ENCODE measurements at regions not wholly inside any gene's neighbourhood (a gene's known extent, or its start where the extent isn't known, plus 50 kb on each side); places are given as distances from the start of the nearest gene placed in this dataset.
"Not testable (repeated sequence)": the region's sequence is repeated elsewhere in the genome, so short reads cannot be mapped to it uniquely, and the experiment has no call there.

DNA sequence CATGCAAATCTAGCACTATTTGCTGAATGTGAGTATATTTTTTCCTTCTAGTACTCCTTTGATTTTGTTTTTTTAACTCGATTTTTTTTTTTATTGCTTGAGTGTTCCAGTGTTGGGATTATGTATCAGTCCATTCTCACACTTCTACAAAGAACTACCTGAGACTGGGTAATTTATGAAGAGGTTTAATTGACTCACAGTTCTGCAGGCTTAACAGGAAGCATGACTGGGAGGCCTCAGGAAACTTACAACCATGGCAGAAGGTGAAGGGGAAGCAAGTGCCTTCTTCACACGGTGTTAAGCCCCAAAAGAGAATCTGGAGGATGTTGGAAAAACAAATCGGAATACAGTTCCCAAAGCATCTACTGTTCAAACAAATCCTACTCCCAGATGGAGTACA, 69.1 kb downstream of the ZNF518B start:
- not testable (repeated sequence) for DNase-seq (ENCODE audit: low read depth in 4 of 4, low spot score in 3 of 4)

DNA sequence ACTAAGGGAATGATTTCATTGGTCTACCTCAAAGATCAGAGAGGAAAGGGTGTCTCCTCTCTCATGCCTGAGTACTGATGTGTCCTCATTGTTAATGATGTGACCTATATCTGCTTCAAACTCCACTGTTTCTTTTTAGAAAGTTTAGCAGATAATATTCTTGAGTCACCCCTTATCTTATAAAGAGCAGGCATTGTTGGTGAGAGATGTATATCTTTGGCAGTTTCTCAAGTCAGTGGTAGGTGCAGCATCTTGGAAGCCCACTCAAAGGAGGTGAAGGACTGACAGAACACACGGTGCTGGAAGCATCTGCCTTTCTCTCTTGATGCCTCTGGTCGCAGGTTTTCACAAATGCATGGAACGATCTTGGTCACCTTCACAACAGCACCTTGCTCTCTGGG, 71.2 kb downstream of the ZNF518B start:
- DNase-seq (ENCODE audit: low read depth in 4 of 4, low spot score in 3 of 4), result no peak

DNA sequence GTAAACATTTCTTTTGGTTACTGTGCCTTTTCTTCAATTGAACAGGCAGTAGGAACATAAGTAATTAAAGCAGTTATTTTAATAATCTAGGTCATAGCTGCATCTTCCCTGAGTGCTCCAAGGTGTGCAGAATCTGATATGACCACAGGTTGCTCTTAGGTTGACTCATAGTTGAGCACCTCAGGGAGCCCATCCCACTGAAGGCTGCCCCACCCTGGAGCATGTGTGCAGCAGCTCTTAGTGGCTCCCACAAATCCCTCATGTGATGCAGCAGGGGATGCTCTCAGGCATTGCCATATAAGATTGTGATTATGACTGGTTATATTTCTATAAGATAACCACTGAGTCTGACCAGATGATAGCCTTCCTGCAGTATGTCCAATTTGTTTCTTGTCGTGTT, 72.3 kb downstream of the ZNF518B start:
- no peak for DNase-seq (ENCODE audit: low read depth in 4 of 4, low spot score in 3 of 4)

DNA sequence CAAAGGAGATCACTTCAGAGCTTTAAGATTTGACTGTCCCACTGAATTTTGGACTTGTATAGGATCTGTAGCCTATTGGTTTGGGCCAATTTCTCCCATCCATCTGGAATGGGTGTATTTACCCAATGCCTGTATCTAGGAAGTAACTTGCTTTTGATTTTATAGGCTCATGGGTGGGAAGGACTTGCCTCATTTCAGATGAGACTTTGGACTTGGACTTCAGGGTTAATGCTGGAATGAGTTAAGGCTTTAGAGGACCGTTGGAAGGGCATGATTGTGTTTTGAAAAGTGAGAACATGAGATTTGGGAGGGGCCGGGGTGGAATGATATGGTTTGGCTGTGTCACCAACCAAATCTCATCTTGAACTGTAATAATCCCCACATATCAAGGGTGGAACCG, 73.8 kb downstream of the ZNF518B start:
- no peak for DNase-seq (ENCODE audit: low read depth in 4 of 4, low spot score in 3 of 4)

DNA sequence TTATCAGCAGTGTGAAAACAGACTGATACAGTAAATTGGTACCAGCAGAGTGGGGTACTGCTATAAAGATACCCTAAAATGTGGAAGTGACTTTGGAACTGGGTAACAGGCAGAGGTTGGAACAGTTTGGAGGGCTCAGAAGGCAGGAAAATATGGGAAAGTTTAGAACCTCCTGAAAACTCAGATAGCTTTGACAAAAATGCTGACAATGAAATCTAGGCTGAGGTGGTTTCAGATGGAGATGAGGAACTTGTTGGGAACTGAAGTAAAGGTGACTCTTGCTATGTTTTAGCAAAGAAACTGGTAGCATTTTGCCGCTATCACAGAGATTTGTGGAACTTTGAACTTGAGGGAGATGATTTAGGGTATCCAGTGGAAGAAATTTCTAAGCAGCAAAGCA, 75.1 kb downstream of the ZNF518B start:
- DNase-seq (ENCODE audit: low read depth in 4 of 4, low spot score in 3 of 4), result not testable (repeated sequence)

DNA sequence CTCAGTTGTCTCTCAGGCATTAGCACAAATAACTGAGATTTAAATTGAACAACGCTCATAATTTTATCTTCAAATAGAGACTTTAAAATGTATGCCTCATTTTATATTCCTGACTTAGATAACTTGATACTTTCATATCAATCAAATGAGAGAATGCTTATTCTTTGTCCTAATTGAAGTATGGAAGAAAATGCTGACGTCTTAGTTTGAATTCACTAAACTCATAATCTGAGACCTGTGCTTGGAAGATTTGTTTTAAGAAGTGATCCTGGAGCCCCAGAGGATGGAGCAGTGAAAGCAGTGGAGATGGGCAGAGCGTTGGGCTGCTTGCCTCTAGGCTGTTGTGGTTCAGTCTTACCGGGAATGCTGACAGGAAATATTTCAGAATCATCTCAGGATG, 76.1 kb downstream of the ZNF518B start:
- DNase-seq (ENCODE audit: low read depth in 4 of 4, low spot score in 3 of 4), result no peak

DNA sequence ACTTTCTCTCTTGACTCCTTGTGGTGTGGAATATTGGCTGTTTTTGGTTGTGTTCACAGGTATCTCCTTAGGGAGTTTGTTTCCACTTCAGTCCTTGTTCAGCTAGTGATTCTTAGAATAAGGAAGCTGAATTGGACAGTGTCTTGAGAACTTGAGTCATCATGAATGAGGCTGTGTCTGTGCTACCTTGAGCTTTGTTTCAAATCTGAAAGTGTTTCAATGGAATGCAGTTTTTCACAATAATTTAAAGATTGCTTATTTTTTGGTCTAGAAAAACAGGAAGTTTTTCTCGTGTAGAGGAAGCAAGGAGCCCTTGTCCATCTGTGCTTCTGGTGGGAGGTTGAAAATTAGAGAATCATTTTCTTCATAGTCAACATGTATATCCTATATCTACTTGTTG, 76.5 kb downstream of the ZNF518B start:
- no peak for DNase-seq (ENCODE audit: low read depth in 4 of 4, low spot score in 3 of 4)

DNA sequence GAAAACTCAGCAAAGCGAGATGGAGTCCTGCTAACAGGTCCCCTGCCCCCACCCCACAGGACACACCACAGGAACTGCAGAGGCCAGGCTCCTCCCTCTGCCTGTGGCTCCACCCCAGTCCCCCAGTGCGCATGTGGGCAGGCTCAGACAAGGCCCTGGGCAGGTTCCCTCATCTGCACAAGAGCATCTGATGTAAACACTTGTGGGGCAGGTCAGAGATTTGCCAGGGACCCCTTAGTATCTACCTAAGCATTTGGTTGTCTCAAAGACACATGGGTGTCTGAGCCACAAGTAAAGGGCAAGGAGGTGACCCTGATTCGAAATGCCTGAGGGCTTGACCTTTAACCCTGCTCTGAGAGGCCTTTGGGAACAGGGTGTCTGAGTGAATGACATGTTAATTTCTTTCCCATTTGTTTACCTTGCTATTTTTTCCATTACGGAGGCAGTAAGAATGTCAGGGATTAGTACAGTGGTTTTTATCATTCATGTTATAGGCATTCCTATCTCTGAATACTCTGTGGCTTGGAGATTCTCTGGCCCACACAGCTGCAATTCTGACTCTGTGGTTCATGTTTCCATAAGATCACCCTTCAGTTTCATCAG, 85.3 kb downstream of the ZNF518B start:
- DNase-seq (ENCODE audit: low read depth in 4 of 4, low spot score in 3 of 4), result no peak

DNA sequence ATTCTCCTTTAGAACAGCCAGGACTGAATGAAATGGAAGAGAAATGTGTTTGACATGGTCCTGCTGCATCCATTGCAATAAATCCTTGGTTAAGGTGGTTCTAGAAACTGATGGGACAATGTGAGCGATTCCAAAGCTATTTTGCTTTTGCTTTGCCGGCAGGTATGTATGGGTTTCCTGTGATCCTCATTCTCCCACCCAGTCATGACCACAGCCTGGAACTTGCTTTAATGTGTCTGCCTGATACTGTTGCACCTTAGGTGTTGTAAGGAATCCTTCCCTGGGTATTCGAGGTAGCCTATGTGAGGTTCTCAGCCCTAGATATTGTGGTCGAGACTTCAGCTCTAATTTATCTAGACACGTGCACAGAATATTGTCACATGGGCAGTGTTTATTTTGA, 86.1 kb downstream of the ZNF518B start:
- DNase-seq (ENCODE audit: low read depth in 4 of 4, low spot score in 3 of 4), result no peak

DNA sequence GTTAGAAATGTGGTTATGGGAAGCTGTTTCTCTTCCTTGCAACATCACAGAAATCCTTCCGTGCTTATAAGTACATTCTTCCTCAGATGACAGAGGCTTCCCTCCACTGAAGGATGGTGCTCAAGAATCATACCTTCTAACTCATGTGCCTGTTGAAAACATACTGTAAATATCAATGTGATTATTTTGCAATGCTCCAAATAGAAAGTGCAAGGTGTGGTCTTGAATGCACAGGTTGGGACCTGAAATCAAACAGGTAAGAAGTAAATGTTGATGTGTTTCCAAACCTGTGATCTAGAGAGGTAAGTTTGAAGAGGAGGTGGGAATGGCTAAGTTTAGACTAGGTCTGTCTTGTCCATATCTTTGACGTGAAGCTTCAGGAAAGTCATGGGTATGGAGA, 87.7 kb downstream of the ZNF518B start:
- DNase-seq (ENCODE audit: low read depth in 4 of 4, low spot score in 3 of 4), result no peak

DNA sequence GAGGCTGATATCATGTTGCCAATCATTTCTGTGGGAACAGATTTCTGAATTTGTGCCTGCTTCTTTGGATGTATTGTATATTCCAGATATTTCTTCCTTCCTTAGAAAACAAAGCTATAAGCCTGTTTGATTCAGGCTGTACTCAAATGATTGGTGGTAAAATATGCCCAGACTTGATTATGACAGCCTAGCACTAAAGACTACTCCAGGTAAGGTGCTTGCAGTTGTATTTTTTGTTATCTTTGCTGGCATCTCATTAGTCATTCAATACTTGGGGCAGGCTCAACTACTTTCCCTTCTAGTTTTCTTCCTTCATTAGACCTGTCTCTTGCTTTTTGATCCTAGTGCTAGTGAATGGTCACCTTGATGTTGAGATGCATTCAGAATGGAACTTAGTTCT, 90.6 kb downstream of the ZNF518B start:
- no peak for DNase-seq (ENCODE audit: low read depth in 4 of 4, low spot score in 3 of 4)

DNA sequence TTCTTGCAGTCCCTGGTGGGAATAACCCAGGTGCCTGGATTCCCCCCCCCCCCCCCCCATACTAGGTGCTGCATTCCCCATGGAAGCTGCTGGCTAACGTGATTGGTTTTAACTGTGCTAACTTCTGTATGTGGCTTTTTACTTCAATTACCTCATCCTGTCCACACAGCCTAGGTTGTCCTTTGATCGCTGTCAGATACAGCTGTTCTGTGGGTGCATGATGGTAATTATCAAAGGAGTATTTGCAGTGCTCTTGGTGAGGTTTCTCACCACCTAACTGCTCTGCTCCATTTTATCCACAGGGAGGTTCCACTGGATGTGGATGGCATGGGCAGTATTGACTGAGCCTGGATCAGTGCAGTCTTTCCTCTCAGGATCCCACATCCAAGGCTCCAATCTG, 93.0 kb downstream of the ZNF518B start:
- no peak for DNase-seq (ENCODE audit: low read depth in 4 of 4, low spot score in 3 of 4)

DNA sequence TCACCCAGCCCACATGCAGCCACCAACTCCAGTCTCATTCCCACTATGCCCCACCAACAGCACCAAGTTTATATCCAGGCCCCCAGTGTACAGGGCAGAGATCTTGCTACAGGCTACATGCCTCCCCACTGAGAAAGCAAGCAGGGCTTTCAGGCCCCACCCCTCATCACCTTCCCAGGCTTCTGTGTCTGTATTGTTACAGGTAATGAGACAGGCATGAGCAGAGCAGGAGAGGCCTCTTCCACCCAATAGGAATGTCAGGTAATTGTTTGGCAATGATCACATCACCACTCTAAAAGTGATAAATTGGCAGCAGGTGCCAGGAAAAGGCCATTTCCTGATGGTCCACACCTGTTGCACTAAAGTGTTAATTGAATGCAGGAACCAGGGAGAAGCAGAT, 102.5 kb downstream of the ZNF518B start:
- DNase-seq (ENCODE audit: low read depth in 4 of 4, low spot score in 3 of 4), result no peak

DNA sequence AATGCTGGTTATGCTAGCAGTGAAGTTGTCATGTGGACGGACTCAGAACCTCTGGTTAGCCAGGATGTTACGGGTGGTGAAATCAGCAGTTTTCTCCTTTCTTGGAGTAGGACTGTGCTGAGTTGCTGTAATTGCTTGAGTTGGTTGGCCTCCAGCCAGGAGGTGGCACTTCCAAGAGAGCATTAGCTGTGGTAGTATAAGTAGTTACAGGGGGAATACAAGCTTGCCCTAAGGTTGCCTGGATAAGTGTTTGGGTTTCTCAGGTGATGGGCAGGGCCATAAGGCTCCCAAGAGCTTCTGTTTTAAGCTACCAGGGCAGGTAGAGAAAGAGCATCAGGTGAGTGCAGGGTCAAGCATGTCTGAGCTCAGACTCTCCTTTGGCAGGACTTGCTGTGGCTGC, 103.0 kb downstream of the ZNF518B start:
- peak in 1 of 4 donors; percentile 2 for DNase-seq (ENCODE audit: low read depth in 4 of 4, low spot score in 3 of 4)

DNA sequence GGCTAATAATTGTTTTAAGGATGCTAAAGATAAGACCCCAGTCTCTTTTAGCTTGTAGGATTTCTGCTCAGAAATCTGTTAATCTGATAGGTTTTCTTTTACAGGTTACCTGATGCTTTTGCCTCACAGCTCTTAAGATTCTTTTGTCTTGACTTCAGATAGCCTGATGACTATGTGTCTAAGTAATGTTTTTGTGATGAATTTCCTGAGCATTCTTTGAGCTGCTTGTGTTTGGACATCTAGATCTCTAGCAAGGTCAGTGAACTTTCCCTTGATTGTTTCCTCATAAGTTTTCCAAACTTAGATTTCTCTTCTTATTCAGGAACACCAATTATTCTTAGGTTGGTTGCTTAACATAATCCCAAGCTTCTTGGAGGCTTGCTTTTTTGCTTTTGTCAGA, 104.1 kb downstream of the ZNF518B start:
- DNase-seq (ENCODE audit: low read depth in 4 of 4, low spot score in 3 of 4), result no peak

DNA sequence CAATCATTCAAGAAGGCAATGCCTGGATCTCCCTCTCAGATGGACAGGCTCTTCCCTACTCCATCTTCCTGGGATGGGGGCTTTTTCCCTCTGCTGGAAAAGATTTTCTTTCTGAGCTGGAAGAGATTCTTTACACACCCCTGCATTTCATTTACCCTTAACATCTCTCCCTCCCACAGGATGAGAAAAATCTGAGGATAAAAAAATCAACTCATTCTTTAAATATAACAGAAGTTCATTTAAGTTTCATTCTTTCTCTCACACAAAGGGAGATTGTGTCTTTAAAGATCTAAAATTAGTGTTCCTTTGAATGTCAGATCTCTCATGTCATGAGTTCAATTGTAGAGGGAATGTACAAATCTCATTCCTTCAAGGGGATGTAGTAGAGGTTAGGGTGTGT, 109.0 kb downstream of the ZNF518B start:
- no peak for DNase-seq (ENCODE audit: low read depth in 4 of 4, low spot score in 3 of 4)

DNA sequence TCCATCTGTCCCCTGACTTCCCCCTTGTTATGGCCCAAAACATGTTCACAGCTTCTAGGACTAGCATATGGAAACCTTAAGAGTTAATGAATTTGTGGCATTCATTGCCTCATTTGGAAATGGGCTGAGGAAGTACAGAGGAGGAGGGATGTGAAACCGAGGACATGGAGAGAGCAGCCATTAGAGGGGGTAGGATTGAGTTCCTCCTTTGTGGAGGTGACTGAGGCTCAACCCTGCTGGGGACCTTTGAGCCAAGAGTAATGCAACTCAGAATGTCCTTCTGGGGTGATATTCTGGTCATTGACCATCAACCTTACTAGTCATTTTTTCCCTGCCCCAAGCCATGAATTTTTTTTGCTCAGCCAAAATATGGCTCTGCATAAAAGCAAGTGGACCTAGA, 109.4 kb downstream of the ZNF518B start:
- no peak for DNase-seq (ENCODE audit: low read depth in 4 of 4, low spot score in 3 of 4)

DNA sequence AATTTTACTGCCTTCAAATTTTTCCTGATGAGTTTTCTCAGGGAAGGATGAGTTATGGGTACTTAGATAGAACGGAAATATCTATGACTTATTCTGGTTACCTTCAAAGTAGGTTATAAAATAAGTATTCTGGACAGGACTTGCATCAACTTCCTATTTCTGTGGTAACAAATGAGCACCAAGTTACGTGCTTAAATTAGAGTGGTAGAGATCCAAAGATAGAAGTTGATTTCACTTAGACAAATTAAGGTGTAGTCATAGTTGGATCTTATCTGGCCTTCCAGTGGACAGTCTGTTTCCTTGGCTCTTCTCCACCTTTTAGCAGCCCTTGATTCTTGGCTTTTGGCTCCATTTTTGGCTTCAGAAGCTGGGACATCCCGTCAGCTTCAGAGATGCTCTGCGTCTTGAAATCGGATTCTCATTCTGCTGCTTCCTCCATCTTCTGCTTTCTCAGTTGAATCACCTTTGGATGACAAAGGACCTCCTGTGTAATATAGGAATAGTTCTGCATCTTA, 109.9 kb downstream of the ZNF518B start:
- DNase-seq (ENCODE audit: low read depth in 4 of 4, low spot score in 3 of 4), result no peak

DNA sequence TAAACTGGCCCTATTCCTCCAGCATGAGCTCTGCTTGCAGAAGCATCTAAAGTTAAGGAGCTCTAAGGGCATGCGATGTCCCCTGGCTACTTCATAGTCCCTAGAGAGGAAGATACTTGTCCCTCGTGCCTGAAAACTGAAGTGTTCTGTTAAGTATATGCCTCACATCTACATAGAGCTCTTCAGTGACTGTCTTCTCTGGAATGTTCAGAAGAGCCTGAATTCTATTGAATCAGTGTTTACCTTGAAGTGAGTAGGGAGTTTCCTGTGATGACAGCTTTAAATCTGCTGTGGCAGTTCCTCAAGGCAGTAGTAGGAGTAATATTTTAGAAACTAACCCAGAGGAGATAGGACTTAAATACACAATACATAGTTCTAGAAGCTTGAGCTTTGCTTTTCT, 111.2 kb downstream of the ZNF518B start:
- DNase-seq (ENCODE audit: low read depth in 4 of 4, low spot score in 3 of 4), result no peak

DNA sequence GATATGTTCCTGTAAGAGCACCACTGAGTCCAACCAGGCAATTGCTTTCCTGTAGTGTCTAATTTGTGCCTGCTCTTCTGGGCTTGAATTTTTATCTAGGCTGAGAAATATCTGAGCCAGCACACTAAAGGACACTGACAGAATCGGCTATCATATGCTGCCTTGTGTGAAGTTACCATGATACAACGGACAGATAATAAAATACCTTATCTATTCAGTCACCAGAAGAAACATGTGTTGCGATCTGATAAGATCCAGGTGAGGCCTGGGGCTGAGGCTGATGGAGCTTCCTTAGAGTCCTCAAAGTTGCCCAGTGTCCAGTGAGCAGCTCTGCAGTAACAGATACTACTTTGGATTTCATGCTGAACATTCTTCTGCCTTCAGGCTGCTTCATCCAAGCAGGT, 111.8 kb downstream of the ZNF518B start:
- DNase-seq (ENCODE audit: low read depth in 4 of 4, low spot score in 3 of 4), result no peak

DNA sequence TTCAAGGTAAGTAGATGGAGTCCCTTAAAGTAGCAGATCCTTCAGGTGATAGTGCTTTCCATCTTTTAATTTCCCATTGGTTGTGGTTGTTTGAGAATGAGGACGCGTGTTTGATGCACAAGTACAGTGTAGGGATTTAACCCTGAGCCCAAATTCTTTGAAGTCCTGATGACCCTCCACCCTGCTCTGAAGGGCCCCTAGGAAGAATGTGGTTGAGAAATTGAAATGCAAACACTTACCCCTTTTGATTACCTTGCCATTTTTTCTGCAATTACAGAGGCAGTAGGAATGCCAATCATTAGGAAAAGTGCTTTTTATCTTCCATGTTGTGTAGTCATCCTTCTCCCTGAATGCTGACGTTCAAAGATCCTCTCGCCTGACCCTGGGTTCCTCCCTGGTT, 112.4 kb downstream of the ZNF518B start:
- no peak for DNase-seq (ENCODE audit: low read depth in 4 of 4, low spot score in 3 of 4)

DNA sequence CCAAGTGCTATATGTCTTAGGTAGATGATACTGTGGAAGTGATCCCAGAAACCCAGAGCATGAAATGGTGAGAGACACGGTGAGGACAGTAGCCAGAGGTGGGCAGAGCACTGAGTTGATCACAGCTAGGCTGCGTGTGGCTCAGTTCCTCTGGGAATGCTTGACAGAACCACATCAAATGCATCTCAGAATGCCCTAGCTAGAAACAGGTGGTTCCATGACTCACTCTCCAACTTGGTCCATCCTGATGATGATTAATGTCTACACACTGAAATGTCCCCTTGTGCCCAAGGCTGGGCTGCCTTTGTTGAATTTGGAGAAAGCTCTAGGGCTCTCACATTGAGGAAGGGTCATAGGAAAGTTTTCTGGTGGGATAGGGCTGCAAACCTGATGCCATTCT, 113.6 kb downstream of the ZNF518B start:
- DNase-seq (ENCODE audit: low read depth in 4 of 4, low spot score in 3 of 4), result no peak

DNA sequence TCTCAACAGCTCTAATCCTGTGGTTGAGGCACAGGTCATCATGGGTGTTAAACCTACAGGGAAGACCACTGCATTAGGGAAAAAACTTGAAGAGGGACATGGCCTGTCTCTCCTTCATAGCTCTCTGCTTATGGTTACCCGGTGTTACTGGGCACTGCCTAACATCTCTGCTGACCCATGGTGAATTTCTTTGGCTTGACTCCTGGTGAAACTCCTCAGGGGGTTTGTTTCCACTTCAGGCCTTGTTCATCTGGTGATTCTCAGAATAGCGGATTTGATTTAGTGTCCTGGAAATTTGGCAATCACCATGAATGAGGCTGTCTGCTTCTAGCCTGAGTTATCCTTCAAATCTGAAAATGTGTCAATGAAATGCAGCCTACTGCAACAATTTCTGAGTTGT, 114.4 kb downstream of the ZNF518B start:
- no peak for DNase-seq (ENCODE audit: low read depth in 4 of 4, low spot score in 3 of 4)
